Fibroblast of mammary gland (primary cell): ENCODE measurements at regions not wholly inside any gene's neighbourhood (a gene's known extent, or its start where the extent isn't known, plus 50 kb on each side); places are given as distances from the start of the nearest gene placed in this dataset.

Experiments
- DNase-seq: peaks from one replicate; pipeline ENCODE4 v3.0.0-alpha.2; 2010; ENCODE audit warnings: low read depth
- H3K4me3 ChIP-seq: 2 replicates; pipeline ENCODE4 v1.5.1; 2011; ENCODE audit warnings: low read depth, mild to moderate bottlenecking, low read length, moderate library complexity; ENCODE audit not compliant: control insufficient read depth
- CTCF ChIP-seq: conservative IDR thresholded peaks from 2 replicates; pipeline ENCODE4 v1.5.1; 2011; ENCODE audit warnings: low read depth, low read length, inconsistent platforms; ENCODE audit not compliant: control insufficient read depth, insufficient read depth

GRCh38 chr12:24379433-24379832 lies 430.0 kb upstream of the SOX5 start:
- DNase-seq: no peak
- H3K4me3 ChIP-seq: no peak overlapping the region
- no peak for TF ChIP-seq CTCF

DNA sequence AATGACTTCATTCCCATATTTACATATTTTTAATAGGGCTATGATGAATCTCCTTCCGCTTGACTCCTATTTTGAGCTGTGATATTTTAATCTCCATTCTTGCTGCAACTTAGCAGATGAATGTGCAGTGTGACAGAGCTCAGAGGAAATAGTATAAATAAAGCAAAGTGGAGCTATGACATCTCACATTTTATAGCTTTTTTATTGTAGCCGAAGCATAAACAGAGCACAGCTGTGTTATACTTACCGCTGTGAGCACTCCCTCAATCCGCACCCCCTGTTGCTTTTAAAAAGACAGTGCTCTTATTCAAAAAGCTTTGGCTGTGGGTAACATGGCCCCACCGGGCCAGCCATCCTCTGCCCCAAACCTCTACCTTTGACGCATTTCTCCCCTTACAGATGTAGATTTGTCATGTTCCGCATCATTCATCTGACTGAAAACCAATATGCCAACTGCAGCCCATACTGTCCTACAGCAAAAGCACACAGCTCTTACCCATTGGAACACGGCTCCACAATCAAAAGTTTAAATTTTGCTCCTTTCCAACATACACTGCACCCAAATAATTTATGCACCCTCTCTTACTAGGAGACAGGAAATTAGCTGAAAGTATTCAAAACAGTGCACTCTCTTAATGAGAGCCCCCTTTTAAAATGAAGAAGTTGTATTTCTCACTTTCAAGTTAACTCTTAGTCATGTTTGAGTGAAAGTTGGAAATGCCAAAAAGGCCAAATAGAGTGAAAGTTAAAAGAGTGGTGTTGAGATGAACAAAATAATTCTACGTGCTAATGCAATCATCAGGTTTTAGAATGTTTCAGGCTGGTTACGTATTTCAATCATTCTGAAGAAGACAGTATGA lies 429.3 kb upstream of the SOX5 start:
- no peak for TF ChIP-seq CTCF
- H3K4me3 ChIP-seq: no peak overlapping the region
- no peak for DNase-seq

DNA sequence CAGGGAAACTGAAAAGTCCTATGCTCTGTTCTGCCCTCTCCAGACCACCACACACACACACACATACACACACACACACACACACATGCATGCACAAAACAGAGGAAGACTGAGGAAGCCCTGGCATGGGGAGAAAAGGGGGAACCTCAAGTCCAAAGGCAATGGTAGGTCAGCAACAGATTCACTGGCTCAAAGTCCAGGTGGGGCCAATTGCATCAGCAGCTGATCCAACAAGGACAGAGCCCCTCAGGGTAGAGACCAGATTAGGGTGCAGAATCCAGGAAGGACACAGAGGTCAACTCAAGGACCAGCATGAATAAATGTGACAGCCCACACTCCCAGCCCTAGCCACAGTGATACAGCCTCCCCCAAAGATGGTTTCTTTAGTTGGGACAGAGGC lies 425.0 kb upstream of the SOX5 start:
- no peak for TF ChIP-seq CTCF
- no peak for DNase-seq
- H3K4me3 ChIP-seq: no peak overlapping the region

- no peak for TF ChIP-seq CTCF
- H3K4me3 ChIP-seq: no peak overlapping the region
- DNase-seq: no peak
These were observed 423.5 kb upstream of the SOX5 start for GRCh38 chr12:24373004-24373403.

GRCh38 chr12:24366514-24366913 lies 417.0 kb upstream of the SOX5 start:
- no peak for DNase-seq
- no peak for TF ChIP-seq CTCF
- no peak overlapping the region for H3K4me3 ChIP-seq

DNA sequence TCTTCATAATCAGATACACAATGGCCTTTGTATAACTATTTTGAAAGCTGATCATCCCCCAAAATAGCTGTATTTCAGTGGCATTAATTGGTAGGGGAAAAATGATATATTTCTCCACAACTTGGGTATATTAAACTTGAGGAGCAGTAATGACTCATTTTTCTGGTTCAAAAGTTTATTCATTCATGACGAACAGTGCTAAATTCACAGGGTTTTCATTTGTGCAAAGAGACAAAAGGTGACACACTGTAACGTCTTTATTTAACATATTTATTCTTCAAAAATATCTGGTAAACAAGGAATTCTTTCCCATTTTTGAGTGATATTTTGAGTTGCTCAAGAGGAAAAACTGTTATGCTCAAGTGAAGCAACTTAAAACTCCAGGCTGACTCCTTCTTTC lies 415.5 kb upstream of the SOX5 start:
- H3K4me3 ChIP-seq: no peak overlapping the region
- no peak for TF ChIP-seq CTCF
- peak; percentile 10 for DNase-seq
